Inflammatory macrophage (primary cell): ENCODE measurements at regions not wholly inside any gene's neighbourhood (a gene's known extent, or its start where the extent isn't known, plus 50 kb on each side); places are given as distances from the start of the nearest gene placed in this dataset.

Experiments used
- DNase-seq, 2 donors: peaks; one replicate each; pipeline ENCODE4 v3.0.0-alpha.2; 2020 to 2022

DNA sequence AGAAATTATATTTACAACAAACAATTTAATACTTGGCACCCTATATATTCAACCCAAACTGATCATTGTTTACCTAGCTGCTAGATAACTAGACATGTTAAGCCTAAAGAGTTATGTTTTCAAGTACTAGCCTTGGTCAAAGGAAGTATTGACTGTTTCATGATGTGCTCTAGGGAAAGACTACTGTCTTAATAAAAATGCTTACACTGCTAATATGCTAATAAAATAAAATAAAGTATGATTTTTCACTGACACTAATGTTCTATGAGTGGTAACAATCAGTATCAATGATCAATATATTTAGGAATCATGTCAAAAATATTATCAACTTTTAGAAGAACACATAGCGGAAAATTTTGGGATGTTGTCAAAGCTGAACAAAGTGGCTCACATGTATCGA is 225.5 kb downstream of the OSR1 start:
- DNase-seq = no peak

DNA sequence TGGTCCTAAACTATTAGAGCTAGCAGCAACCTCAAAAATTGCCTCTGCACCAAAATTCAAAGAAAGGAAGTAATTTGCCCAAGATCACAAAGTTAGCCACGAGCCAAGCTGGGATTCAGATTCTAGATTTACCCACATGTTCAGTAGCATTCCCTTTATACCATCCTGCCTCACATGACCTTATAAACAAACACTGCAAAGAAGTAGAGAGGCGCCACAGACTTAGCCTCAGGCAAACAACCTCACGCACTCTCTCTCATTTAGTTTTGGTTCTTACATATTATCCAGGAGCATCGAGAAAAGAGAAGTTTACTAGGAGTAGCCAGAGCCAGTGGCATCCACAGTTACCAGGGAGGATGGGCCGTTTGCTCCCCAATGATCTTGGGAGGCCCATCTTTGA is 226.6 kb downstream of the OSR1 start:
- no peak for DNase-seq

DNA sequence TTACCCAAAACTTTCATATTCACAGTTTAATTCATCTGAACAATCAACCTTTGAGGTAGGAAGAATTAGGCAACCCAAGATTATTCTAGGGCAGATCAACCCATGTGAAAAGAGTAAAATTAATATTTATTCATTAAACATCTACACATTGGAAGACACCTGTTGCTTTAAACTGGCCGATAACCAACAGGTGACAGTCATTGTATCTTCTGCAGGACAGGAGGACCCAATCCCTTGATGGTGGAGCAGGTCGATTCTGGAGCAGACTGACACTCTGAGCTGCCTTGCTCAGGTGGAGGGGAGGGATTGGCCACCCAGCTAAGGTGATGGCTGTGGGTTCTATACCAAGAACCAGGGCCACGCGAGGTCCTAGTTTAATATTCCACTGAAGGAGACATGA is 230.3 kb downstream of the OSR1 start:
- no peak for DNase-seq

DNA sequence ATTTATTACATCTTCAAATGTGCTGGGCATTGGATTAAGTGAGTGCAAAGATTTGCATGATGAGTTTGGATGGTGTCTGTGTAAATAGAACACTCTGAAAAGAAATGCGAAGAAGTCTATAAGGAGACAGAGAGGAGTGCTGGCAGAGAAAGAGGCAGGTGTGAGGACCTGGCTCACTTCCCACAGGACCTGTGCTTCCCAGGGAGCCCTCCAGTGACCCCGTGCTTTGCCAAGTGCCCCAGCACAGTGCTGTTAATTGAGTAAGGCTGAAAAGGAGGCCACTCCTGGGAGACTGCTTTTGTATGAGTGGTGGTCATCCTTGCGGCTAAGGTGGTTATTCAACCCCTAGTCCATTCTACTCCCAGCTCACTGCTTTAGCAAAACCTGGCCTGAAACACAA is 230.8 kb downstream of the OSR1 start:
- DNase-seq = no peak

DNA sequence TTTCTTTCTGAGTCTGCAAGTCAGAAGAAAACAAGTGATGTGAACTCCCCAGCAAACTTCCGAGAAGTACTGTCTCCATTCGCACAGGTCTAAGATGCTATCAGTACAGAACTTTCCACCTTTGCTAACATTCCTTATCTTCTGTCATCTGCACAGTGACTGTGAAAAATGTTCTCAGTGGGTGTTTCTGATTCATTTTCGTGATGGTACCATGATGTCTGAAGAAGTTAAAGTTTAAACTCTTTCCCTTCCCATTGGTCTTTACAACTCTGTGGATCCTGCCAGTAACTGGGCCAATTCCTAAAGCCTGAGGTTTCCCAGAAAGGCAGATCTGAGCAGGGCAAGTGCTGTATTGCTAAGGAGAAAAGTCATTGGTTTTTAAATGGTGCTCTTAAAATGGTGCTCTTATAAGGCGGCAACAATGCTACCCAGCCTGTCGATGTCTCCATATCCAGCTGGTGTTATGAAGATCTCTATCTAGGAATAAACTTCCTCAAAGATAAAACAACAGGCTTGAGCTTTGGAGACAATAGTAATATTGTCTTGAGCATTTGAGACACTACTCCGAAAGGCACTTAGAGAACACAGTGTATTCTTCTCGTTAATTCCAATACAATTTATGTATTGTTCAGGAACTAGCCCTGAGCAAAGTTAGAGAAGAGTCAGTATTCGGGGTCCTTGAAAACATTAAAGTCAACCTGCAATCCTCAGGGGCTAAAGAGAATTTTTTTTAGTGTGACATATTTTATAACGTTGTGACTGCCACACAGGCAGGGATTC is 232.3 kb downstream of the OSR1 start:
- DNase-seq = no peak

DNA sequence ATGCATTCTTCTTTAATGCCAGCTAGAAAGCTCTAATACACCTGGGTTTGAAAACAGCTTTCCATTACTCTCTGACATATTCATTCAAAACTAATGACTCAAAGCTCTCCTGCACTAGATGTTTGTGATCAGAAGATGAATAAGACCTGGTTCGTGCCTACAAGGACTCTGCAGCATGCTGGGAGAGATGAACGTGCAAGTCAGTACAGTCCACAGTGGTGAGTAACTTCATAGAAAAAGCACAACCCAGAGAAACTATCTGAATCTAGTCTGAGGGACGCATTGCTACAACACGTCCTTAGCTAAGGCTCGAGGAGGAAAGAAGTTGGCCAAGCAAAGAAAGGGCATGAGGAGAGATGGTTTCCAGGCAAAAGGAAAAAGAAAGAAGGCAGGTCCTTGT is 234.3 kb downstream of the OSR1 start:
- no peak for DNase-seq

DNA sequence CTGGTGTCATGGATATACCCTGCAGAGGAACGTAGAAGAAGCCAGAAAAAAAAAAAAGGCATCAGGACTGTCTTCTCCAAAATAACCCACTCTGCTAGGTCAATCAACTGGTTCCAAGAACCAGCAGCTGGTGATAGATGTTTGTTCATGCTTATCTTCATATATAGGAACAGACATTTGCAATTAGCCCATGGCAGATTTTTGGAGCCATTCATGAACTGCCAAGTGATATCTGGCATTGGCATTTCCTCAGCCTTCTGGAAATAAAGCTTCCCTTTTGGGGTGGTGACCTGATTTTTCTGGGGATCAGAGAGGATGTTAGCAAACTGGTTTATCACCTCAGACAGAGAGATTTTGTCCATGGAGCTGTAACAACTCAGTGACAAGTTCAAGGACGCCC is 234.9 kb downstream of the OSR1 start:
- DNase-seq = no peak

DNA sequence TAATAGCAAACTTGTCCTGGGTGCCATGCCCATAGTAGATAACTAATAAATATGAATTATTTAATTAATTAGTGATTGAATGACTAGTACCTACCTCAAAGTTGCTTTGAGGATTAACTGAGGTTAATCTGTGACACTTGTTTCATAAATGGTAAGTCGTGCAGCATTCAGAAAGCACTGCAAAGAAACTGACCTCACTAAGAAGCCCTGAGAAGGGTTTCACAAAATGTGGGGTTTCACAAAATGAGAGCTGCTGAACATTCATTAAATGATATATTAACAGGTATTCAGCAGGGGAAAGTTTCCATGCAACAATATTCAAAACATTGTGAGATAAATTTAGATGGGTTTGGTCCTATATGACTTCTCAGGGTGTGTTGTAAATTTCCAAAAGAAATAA is 236.2 kb downstream of the OSR1 start:
- DNase-seq = no peak

DNA sequence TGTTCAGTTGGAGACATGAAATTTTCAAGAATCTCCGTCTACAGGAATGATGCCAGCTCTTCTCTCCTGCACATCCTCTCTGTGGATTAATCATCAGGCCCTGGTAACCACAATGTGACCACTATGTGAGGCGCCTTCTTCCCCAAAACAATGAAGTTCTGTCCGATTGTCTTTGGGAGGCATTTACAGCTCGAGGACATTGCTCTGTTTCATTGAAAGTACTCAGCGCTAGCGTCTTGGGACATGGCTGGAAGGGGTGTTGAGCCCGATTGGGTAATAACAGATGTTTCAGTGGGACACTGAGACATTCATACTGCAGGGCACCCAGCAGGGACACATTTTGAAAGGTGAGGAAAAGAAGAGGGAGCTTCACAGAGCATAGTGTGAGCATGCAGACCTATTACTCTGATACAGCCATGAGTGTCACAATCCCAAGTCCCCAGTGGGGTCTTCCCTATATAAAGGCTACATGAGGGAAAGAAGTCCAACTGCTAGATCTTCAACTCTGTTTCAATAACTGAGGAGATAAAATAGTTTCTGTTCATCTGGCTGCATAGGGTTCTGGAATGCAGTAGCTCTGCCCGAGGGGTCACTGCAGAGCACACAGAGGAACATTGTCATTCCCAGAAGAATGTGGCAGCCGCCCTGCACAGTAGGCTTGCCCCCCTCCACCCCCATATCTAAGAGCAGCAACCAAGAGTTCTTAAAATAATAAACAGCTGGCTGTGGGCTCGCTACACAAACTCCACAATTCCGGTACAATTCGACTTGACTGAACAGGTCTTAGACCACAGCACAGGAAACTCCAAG is 237.3 kb downstream of the OSR1 start:
- no peak for DNase-seq

DNA sequence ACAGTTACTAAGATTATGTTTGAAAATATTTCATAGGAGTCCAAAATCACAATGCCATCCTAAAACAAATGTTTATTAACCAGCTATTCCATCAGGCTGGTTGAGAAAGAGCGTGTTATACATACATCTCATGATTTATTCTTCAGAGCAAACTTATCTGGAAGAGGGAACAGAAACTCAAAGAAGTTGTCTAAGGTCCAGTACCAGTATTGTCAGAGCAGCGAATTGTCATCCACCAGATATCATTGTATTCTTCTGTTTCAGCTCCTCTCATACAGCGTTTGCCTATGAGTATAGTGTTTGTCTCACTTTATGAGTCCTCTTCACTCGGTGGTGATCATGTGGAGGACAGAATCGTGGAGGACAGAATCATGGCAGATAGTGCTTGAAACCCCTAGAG is 238.2 kb downstream of the OSR1 start:
- no peak for DNase-seq

DNA sequence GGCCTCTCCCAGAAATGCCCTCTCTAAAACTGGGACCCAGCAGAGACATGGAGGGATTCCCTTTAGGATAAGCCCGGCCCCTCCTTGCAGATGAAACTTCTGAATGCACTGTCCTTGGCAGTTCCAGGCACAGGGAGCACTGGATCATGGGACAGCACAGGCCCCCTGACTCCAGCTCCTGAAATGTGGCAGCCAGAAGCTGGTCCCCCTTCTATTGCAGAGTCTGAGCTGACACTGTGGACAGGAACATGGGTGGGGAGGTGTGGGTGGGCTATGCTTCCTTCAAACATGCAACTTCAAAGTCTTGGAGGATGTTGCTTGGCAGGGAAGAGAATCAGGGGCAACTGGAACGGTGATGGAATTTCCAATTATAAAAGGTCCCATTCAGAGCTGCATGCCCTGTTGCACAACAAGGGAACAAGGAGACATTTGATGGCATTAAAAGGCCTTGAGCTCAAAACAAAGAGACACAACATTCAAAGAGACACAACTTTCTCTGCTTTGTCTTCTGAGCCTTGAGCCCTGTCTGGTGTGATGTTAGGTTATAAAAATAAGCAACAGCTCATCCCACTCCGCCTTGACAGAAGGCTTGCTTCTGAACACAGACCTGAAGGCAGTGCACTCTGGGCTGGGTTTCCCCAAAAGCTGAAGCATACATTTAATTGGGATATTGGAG is 239.0 kb downstream of the OSR1 start:
- DNase-seq = no peak

DNA sequence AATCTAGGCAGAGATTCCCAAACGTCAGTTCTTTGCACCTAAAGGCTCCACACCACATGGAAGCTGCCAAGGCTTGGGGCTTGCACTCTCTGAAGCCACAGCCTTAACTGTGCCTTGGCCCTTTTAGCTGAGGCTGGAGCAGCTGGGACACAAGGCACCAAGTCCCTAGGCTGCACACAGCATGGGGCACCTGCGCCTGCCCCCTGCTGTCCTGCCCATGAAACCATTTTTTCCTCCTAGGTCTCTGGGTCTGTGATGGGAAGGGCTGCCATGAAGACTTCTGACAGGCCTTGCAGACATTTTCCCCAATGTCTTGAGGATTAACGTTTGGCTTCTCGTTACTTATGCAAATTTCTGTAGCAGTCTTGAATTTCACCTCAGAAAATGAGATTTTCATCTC is 241.5 kb downstream of the OSR1 start:
- DNase-seq = no peak

DNA sequence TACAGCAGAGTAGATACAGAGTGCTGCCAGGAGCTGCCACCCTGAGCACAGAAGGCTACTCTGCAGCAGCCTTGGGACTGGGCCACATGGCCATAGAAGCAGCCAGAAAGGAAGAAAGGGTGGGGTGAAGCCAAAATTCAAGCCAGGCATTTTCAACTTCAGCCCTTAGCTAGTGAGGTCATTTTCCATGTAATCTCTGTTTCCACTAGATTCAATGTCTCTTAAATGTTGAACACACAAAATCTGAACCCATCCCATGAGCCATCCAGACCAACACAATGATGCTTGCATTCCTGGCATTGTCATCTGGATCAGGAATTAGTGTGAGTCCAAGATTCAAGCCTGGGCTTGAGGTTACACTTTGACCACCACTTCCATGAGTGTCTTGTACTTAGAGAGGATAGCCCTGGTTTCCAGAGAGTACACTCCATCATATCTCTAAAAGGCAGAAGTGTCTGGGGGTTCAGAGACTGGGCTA is 243.6 kb downstream of the OSR1 start:
- no peak for DNase-seq

DNA sequence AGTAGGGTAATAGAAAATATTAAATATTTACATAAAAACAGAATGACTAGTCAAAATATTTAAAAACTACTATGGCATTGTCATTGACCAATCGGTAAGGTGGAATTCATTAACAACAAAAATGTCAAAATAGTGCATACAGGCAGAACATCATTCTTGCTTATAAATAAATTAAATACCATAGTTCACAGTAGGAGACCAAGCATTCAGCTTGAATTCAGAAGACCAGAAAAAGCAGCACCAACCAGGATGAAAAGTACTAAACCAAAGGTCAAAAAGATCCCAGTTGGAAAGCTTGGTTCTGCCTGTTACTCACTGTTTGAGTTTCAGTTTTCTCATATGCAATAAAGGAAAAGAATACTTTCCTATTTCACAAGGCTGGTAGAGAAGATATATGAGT is 244.3 kb downstream of the OSR1 start:
- DNase-seq = no peak

DNA sequence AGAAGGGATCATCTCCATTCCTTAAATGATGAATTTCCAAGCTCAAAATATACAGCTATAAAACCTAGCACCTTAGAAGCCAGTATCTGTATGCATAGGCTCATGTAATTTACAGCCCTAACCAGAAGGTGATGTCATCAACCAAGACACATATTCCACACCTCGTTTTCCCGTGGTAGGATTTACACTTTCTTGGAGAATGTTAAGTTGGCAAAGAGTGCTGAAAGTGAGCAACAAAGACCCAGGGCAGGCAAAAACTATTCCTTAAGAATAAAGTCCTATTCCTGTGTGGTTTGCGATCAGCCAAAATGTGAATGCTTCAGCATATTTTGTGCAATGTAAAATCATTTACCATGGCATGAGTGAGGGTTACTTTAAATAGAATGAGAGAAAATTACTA is 247.1 kb downstream of the OSR1 start:
- DNase-seq = no peak

DNA sequence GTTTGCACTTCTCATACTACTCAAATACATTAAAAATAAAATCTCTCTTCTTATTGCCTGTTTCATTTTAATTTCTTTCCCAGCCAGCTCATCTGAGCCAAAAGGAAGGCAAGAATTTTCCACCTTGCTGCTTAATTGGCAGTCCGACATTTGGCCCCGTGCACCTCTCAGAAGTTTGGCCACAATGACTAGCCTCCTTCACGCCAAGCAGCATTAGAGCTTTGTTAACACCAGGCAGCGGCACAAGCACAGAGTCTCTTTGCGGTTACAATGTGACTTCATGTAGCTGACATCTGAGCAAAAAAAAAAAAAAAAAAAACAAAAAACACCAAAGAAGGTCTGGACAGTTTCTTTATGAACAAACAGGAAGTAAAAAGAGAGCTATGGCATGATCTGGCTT is 248.9 kb downstream of the OSR1 start:
- DNase-seq = no peak

DNA sequence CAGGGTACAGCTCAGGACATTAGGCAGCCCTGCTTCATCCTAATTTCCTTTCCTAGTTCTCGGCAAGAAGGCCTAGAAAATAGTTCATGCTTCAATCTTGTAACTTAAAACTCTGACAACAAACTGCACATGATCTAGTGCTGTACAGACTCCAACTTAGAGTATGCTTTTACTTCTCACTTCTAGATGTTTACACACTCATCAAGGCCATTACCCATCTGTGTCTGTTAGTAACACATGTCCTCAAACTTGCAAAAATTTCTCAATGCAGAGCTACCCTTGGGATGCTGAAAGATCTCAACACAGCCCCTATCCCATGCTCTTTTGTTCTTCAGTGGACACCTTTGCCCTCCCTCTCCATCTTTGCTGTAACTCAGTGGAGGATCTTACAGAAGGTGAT is 252.0 kb downstream of the OSR1 start:
- no peak for DNase-seq

DNA sequence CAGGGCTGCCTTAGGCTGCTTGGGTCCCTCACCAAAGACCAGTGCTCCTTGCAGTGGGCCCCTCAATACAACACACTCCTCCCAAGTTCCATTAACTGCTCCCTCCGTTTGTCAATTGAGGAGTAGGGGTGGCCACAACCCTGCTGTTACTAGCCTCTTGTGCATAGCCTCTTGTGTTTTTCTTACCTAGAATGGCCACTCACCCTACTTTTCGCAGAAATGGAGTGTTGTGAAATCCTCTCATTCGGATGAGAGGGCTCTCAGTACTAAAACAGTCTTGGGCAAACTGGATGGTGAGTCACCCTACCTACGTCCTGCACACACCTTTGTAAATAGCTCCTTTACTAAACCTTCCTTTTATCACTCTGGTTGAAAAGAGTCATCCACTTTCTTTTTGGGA is 253.9 kb downstream of the OSR1 start:
- DNase-seq = no peak

DNA sequence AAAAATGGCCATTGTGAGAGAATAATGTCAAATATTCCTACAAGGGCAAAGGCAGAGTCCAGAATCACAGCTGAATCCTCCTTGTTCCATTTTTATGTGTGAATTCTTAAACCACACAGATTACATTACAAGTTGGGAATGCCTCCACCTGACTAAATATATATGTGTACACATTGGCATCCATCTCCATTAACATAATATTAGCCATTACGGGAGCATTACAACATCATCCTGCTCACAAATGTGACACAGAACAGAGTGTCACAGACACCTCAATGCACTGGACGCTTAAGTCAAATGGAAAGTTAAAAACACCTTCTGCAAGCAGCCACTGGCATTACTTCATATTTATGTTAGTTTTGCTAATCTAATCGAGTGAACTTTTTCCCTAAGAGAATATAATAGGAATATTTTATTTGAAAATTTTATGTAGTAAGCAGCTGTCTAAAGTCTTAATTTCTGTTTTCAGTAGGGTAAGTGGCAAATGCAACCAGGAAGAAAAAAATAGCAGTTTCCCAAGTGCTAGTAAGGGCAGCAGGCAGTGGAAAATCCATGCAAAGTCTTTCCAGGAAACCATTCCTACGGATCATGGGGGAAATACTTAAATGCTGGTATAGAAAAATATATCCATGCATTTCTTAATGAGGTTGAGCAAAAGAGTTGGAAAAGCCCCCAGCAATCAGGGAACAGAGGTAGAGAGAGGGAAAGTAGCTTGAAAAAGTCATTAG is 255.6 kb downstream of the OSR1 start:
- no peak for DNase-seq

DNA sequence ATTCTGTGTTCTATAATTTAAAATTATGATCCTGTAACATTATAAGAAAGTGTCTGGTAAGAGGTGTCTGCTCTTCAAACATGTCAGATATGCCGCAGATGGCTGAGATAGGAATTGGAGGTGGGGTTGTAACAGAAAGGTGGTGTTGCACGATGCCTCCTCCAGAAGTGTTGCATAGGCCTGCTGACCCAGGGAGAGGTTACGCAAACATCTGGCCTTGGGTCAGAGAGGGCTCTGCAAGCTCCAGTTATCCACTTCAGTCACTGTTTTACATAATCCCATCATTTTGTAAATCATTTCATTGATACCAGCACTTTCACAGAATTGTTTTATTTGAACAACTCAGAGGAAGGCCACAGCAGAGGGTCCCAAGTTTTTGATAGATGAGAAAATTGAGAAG is 256.5 kb downstream of the OSR1 start:
- DNase-seq = no peak

DNA sequence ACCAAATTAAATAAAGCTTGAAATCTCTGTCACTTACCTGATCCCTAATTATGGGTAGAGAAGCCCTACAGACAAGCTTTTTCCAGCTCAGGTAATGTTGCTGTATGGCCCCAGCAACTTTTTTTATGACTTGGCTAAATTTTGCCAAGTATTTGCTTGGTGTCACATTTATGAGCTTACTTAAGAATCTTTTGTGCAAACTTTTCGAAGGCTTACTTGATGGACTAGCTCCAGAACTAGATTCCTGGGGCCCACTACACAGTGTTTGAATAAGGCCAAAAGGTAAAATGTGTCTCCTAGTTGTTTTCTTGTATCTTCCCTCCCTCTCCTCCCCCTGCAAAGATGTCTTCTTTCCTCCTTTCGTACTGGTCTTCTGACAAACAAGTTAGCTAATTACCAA is 257.9 kb downstream of the OSR1 start:
- DNase-seq = no peak

DNA sequence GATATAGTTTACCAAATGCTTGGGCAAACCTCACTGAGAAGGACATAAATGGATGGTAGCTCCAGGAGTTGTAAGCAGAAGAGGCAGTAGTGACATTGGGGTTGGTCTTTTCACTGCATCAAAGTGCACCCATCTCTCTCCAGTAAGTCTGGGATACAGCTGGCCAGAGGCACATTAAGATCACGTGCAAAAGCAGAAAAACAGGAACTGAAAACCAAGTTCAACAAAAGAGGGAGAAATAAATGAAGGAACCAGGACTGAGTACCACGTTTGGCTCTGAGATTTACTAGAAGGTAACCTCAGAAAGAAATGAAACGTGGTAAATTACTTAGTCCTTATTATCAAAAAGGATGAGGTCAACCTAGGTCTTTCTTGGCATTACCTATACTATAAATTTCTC is 259.2 kb downstream of the OSR1 start:
- DNase-seq = no peak
